ENCODE measurements at regions not wholly inside any gene's neighbourhood (a gene's known extent, or its start where the extent isn't known, plus 50 kb on each side); places are given as distances from the start of the nearest gene placed in this dataset.

DNA sequence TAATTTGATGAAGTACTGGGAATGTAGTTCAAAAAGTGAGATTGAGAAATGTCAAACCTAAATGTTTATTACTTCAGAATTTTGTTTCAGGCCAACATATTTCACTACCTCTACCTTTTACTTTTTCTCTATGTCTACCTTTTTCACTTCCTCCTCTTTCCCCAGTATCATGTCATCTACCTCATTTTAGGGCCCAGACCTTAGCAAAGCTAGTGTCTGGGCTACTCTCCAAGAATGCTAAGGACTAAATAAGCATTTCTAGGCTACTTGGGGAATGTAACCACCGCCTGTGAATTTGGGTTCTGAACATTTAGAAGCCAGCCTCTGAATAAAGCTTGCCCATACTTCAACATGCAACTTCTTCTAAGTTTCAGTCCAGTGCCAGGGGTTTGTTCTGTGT is 330.4 kb downstream of the SLC4A3 start:
- 52% methylated on average over 1 of the region's 1 CpG for WGBS (ENCODE audit: low lambda C conversion rate, missing lambda C conversion rate)
- no peak overlapping the region for H2AFZ ChIP-seq
- no peaks in the 10 kb centered on the region for H4K20me1 ChIP-seq (ENCODE audit: insufficient read depth, poor library complexity, severe bottlenecking)
- H3K4me3 ChIP-seq: no peak overlapping the region
- no peaks in the 10 kb centered on the region for H3K9me3 ChIP-seq (ENCODE audit: low read depth)
- H3K4me1 ChIP-seq (ENCODE audit: insufficient read depth): no peaks in the 10 kb centered on the region
- no peak overlapping the region for H3K4me2 ChIP-seq
- H3K36me3 ChIP-seq (replicated peaks; ENCODE audit: insufficient read depth, low read depth): no peaks in the 10 kb centered on the region
- no peak for DNase-seq (ENCODE audit: low spot score)
- no peak overlapping the region for H3K27ac ChIP-seq
- no peaks in the 10 kb centered on the region for H3K27me3 ChIP-seq
- TF ChIP-seq EZH2phosphoT487 (IDR thresholded peaks at IDR 0.05; ENCODE audit: low read depth, severe bottlenecking, unreplicated experiment) (no peak), EZH2 (IDR thresholded peaks at IDR 0.05; ENCODE audit: borderline replicate concordance) (no peak)
- TF ChIP-seq, protein P1, sequence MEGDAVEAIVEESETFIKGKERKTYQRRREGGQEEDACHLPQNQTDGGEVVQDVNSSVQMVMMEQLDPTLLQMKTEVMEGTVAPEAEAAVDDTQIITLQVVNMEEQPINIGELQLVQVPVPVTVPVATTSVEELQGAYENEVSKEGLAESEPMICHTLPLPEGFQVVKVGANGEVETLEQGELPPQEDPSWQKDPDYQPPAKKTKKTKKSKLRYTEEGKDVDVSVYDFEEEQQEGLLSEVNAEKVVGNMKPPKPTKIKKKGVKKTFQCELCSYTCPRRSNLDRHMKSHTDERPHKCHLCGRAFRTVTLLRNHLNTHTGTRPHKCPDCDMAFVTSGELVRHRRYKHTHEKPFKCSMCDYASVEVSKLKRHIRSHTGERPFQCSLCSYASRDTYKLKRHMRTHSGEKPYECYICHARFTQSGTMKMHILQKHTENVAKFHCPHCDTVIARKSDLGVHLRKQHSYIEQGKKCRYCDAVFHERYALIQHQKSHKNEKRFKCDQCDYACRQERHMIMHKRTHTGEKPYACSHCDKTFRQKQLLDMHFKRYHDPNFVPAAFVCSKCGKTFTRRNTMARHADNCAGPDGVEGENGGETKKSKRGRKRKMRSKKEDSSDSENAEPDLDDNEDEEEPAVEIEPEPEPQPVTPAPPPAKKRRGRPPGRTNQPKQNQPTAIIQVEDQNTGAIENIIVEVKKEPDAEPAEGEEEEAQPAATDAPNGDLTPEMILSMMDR (IDR thresholded peaks at IDR 0.05; ENCODE audit: poor library complexity): no peak
- no peaks in the 10 kb centered on the region for H3K79me2 ChIP-seq
- no peaks in the 10 kb centered on the region for H3K9me2 ChIP-seq (replicated peaks; ENCODE audit: insufficient read depth)

DNA sequence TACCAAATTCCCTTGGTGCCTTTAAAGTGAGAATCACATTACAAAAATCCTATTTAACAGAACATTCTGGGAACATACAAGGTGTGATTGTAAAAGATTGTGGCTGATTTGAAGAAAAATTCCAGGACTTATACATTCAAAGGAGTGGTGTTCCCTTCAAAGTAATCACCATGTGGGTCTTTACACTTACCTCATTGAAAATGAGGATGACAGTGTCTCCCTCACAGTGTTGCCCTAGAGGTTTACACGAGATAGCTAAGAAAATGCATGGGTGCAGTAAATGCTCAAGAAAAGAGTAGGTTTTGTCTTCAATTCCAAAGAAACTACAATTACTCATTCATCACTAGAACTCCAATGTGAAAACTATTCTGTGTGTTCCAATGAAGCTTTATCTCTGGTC is 331.5 kb downstream of the SLC4A3 start:
- H3K4me2 ChIP-seq: no peak overlapping the region
- TF ChIP-seq, protein P1 (IDR thresholded peaks at IDR 0.05; ENCODE audit: poor library complexity): no peak
- TF ChIP-seq EZH2phosphoT487 (IDR thresholded peaks at IDR 0.05; ENCODE audit: low read depth, severe bottlenecking, unreplicated experiment) (no peak), EZH2 (IDR thresholded peaks at IDR 0.05; ENCODE audit: borderline replicate concordance) (no peak)

DNA sequence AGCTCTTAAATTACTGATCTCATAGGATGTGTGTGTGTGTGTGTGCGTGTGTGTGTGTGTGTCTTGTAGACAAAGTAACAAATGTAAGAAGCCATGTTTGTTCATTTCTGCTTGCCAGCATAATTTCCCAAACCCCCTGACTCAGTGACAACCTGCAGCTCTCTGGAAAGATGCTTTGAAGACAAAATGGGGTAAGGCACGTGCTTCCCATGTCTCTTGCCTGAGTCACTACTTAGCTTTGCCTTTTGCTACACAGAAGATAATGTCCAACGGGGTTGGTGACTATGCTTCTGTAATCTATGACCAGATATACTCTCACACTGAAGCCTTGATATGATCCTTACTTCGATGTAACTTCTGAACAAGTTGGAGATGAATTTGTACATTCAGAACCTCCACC is 332.0 kb downstream of the SLC4A3 start:
- Histone ChIP-seq H4K20me1 (ENCODE audit: insufficient read depth, poor library complexity, severe bottlenecking) (no peaks in the 10 kb centered on the region), H3K36me3 (replicated peaks; ENCODE audit: insufficient read depth, low read depth) (no peaks in the 10 kb centered on the region), H3K27me3 (no peaks in the 10 kb centered on the region), H3K79me2 (no peaks in the 10 kb centered on the region), H3K4me2 (no peak overlapping the region), H2AFZ (no peak overlapping the region), H3K4me3 (no peak overlapping the region), H3K27ac (no peak overlapping the region), H3K4me1 (ENCODE audit: insufficient read depth) (no peaks in the 10 kb centered on the region), H3K9me3 (ENCODE audit: low read depth) (no peaks in the 10 kb centered on the region), H3K9me2 (replicated peaks; ENCODE audit: insufficient read depth) (no peaks in the 10 kb centered on the region)
- WGBS (ENCODE audit: low lambda C conversion rate, missing lambda C conversion rate): 74% methylated on average over 4 of the region's 4 CpGs
- TF ChIP-seq, protein P1 (IDR thresholded peaks at IDR 0.05; ENCODE audit: poor library complexity): no peak
- no peak for TF ChIP-seq EZH2 (IDR thresholded peaks at IDR 0.05; ENCODE audit: borderline replicate concordance)
- TF ChIP-seq EZH2phosphoT487 (IDR thresholded peaks at IDR 0.05; ENCODE audit: low read depth, severe bottlenecking, unreplicated experiment): no peak
- no peak for DNase-seq (ENCODE audit: low spot score)

More for the DNA sequence above, 331.5 kb downstream of the SLC4A3 start:
- Histone ChIP-seq H3K4me3 (no peak overlapping the region), H3K27me3 (no peaks in the 10 kb centered on the region), H3K9me3 (ENCODE audit: low read depth) (no peaks in the 10 kb centered on the region), H2AFZ (no peak overlapping the region), H3K27ac (no peak overlapping the region), H3K4me1 (ENCODE audit: insufficient read depth) (no peaks in the 10 kb centered on the region), H3K9me2 (replicated peaks; ENCODE audit: insufficient read depth) (no peaks in the 10 kb centered on the region), H4K20me1 (ENCODE audit: insufficient read depth, poor library complexity, severe bottlenecking) (no peaks in the 10 kb centered on the region), H3K36me3 (replicated peaks; ENCODE audit: insufficient read depth, low read depth) (no peaks in the 10 kb centered on the region), H3K79me2 (no peaks in the 10 kb centered on the region)
- WGBS (ENCODE audit: low lambda C conversion rate, missing lambda C conversion rate): 74% methylated on average over 1 of the region's 1 CpG
- no peak for DNase-seq (ENCODE audit: low spot score)

All from hepatocyte (in vitro differentiated cells).